HG02852 (cell line): ENCODE measurements at regions not wholly inside any gene's neighbourhood (a gene's known extent, or its start where the extent isn't known, plus 50 kb on each side); places are given as distances from the start of the nearest gene placed in this dataset.

Source experiments
- ATAC-seq: cut with Tn5 transposase; IDR thresholded peaks from one replicate; pipeline ENCODE4 v1.9.1; 2021; ENCODE audit warnings: mild to moderate bottlenecking, moderate library complexity; ENCODE audit not compliant: unreplicated experiment

GRCh38 chr5:82349652-82350051, 71.5 kb upstream of the RPS23 start:
- ATAC-seq: no peak

- ATAC-seq: no peak
These were observed 70.8 kb upstream of the RPS23 start for GRCh38 chr5:82348784-82349425.

- no peak for ATAC-seq
These were observed 69.2 kb upstream of the RPS23 start for GRCh38 chr5:82347201-82347865.

- ATAC-seq: no peak
These were observed 68.4 kb upstream of the RPS23 start for GRCh38 chr5:82346399-82347165.

- no peak for ATAC-seq
These were observed 67.0 kb upstream of the RPS23 start for GRCh38 chr5:82345108-82345507.

GRCh38 chr5:82341325-82341724, 63.2 kb upstream of the RPS23 start:
- no peak for ATAC-seq

GRCh38 chr5:82340799-82341198, 62.6 kb upstream of the RPS23 start:
- ATAC-seq: no peak

- no peak for ATAC-seq
These were observed 61.6 kb upstream of the RPS23 start for GRCh38 chr5:82339792-82340191.

- no peak for ATAC-seq
These were observed 60.7 kb upstream of the RPS23 start for GRCh38 chr5:82338771-82339373.

GRCh38 chr5:82336959-82337351, 58.8 kb upstream of the RPS23 start:
- ATAC-seq: no peak

- no peak for ATAC-seq
These were observed 58.2 kb upstream of the RPS23 start for GRCh38 chr5:82336226-82336958.

- no peak for ATAC-seq
These were observed 57.7 kb upstream of the RPS23 start for GRCh38 chr5:82335806-82336205.

- ATAC-seq: no peak
These were observed 56.7 kb upstream of the RPS23 start for GRCh38 chr5:82334856-82335255.

GRCh38 chr5:82334085-82334692, 56.0 kb upstream of the RPS23 start:
- ATAC-seq: no peak

- no peak for ATAC-seq
These were observed 54.9 kb upstream of the RPS23 start for GRCh38 chr5:82332886-82333615.

- ATAC-seq: no peak
These were observed 54.1 kb upstream of the RPS23 start for GRCh38 chr5:82332064-82332855.

GRCh38 chr5:82331557-82331956, 53.4 kb upstream of the RPS23 start:
- no peak for ATAC-seq

GRCh38 chr5:82330530-82331270, 52.5 kb upstream of the RPS23 start:
- no peak for ATAC-seq
